ENCODE measurements at regions not wholly inside any gene's neighbourhood (a gene's known extent, or its start where the extent isn't known, plus 50 kb on each side); places are given as distances from the start of the nearest gene placed in this dataset.

GRCh38 chr3:30307372-30307950 is 298.9 kb upstream of the TGFBR2 start:
- no peak for TF ChIP-seq POLR2A (IDR thresholded peaks at IDR 0.05)
- no peak for TF ChIP-seq CTCF (IDR thresholded peaks at IDR 0.05)
- TF ChIP-seq POLR2AphosphoS5 (IDR thresholded peaks at IDR 0.05; ENCODE audit: insufficient read depth in 1 of 2, low read depth in 1 of 2) = no peak
